NCI-H2227 treated with DMSO at 0.1 percent for 48 hours (cell line): ENCODE measurements at regions not wholly inside any gene's neighbourhood (a gene's known extent, or its start where the extent isn't known, plus 50 kb on each side); places are given as distances from the start of the nearest gene placed in this dataset.
"Not testable (repeated sequence)": the region's sequence is repeated elsewhere in the genome, so short reads cannot be mapped to it uniquely, and the experiment has no call there.

Source experiments
- DNase-seq: peaks from one replicate; lab custom pipeline; 2025; lab: John Stamatoyannopoulos, UW

DNA sequence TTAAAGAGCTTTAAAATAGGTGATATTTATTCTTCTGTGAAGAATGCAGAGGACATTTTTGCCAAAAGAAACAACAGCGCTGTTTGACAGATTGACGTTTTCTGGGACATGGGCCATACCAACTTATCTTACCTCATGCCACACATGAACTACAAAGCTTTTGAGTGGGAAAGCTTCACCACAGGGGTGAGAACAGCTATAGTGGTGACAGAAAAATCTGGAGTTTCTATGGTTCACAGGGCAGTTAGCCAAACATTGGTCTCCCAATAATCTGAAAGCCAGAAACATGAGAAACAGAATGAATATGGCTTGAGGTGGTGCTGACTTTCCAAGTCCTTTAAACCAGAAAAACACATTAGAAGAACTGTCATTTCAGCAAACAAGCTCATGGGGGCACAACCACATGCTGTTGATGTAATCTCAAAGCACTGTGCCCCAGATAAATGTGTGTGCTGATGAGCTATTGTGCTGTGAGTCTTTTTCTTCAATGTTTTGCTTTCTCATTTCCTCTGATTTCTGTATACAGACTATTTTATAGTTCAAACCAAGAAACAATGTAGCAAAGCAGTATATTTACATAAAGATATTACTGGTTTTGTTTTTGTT, 905.4 kb downstream of the SLC16A7 start:
- DNase-seq, result no peak

DNA sequence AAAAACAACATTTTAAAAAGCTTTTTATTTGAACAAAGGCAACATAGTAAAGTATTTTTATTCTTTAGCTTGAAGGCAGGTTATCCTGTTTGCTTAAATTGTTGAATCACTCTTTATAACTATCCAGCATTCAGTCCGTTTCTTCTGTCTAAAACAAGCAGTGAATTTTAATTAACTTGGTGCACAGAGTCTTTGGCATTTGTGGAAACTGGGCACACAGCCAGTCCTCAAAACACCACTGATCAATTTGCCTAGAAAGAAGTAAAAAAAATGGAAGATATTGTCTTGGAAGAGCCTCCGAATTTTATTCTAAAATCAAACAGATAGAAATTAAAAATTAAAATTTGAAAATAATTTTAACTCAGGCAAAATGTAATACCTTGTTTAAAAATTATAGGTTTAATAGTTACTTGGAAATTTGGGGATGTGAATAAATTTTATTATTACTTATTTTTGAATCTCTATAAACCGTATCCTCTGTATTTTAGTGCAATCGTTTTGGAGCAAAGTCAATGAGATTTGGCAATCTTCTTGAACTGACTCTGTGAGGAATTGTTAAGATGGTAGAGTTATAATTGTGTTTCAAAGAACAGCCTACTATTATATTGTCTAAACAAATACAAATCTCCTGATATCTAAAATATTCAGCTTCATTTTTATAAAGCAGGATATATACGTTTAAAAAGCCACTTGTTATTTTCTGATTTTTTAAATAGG, 927.0 kb downstream of the SLC16A7 start:
- DNase-seq, result no peak

DNA sequence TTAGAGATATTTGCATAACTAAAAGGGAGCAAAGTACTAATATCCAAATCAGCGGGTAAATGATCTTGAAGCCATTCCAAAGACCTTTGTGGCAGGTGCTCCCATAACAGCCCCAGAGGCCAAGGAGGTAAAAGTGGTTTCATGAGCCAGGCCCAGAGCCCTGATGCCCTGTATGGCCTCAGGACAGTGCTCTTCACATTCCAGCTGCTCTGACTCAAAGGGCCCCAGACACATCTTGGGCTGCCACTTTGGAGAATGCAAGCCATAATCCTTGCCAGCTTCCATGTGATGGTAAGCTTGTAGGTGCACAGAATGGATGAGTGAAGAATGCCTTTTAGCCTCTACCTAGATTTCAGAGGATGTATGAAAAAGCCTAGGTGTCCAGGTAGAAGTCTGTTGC, 933.4 kb downstream of the SLC16A7 start:
- DNase-seq, result no peak

DNA sequence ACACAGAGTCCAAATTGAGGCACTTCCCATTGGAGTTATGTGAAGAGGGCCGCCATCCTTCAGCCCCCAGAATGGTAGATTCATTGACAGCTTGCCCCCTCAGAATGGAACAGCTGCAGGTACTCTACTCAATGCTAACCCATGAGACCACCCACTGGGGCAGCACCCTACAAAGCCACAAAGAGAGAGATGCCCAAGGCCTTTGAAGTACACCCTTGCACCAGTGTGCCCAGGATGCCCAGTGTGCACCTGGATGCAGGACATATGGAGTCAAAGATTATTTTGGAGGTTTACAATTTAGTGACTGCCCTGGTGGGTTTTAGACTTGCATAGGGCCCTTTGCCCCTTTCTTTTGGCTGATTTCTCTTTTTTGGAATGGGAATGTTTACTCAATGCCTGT, 933.9 kb downstream of the SLC16A7 start:
- no peak for DNase-seq

DNA sequence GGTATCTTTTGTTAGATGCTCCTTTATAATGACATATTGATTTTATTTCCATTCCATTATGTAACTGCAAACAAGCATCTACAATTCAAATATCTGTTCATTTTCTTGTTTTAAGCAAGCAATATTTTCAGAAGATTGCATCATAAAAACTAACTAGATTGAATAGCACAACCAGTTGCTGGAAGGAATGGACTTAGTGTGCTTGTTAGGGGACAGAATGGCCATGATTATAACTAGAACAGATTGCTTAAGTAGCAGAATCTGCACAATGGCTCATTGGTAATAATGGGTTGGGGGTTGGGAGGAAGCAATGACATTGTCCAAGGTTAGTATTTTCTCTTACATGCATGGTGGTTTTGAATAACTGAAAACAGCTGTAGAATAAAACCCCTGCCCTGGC, 939.5 kb downstream of the SLC16A7 start:
- no peak for DNase-seq

DNA sequence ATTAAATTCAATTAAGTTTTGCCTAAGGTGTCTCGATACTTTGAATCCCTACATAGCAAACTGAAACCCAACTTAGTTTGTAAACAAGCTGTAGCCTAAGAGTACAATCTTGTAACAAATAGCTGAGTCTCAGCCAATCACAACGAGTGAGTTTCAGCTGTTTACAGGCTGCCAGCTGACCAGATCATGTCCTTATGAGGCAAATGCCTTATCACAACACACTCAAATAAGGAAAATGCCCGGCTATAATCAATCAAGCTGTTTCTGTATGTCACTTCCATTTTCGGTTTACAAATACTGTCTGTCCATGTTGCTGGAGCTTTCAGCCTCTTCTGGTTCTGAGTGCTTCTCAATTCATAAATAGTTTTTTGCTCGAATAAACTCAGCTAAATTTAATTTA, 943.8 kb downstream of the SLC16A7 start:
- DNase-seq, result no peak

DNA sequence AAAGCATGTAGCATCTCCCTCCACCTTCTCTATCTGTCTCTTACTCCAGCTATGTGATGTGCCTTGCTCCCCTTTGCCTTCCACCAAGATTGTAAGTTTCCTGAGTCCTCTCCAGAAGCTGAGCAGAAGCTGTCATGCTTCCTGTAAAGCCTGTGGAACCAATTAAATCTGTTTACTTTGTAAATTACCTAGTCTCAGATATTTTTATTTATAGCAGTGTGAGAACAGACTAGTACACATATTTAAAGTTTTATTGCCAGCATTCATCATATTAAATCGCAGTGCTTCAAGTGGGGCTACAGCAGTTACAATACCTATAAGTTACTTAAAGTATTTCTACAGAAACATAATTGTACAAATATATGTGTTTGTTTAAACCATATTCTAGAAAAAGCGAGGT, 973.1 kb downstream of the SLC16A7 start:
- DNase-seq, result no peak

DNA sequence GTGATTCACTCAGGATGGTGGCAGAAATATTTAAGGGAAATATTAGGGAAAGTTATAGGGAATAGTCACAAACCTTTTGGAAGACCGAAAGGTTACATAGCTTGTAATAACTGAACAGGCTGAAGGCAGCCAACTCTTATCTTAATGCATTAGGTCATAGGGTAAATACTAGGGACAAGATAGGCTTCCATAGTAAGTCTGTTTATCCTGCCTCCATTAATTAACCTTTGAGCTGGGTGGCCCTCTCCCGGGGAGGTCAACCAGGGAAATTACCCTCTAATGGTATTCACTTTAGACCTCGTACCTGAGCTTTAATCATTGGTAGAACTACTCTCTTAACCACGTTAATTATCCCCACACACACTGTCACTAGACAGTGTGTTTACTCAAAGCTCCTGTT, 981.8 kb downstream of the SLC16A7 start:
- DNase-seq, result no peak

DNA sequence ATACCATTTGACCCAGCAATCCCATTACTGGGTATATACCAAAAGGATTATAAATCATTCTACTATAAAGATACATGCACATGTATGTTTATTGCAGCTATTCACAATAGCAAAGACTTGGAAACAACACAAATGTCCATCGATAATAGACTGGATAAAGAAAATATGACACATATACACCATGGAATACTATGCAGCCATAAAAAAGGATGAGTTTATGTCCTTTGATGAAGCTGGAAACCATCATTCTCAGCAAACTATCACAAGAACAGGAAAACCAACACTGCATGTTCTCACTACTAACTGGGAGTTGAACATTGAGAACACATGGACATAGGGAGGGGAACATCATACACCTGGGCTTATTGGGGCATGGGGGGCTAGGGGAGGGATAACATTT, 991.8 kb downstream of the SLC16A7 start:
- DNase-seq, result not testable (repeated sequence)

DNA sequence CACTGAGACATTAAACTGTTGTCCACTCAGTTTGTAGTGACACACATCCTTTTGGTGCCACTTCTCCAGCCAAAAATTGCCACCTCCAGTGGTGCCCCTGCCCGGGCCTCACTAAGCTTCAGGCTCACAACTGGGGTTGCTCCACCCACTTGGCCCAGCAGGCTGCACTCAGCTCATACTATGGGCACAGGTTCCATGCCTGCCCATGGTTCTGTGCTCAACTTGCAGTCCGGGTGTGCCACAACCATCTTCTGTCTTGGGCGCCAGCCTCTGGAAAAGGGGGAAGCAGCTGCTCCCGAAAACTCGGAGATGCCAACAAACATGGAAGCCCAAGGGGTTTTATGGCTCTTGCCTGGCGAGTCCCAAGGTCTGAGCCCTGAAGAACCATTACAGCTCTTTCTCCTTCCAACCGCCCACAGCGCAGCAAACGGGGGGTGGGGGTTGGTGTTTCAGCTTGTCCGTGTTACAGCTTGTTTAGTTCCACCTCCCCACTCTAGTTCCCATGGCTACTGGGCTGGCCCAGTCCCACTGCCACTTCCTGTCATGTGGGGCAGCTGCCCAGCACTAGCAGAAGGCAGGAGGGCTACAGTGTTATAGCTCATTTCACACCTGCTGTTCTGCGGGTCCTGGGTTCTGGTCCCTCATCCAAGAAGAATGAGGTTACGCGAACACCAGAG, 998.3 kb downstream of the SLC16A7 start:
- no peak for DNase-seq

DNA sequence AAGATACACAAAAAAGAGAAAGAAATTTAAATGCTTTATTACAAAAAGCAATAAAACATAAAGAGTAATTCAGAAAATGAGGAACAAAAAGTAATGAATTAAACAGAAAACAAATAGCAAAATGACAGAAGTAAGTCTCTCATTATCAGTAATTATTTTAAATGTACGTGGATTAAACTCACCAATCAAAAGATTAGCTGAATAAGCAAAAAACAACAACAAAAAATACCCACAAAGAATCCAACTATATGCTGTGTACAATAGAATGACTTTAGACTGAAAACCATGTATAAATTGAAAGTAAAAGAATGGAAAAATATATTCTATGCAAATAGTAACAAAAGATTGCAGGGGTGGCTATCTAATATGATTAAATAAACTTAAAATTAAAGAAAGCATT, 1006.8 kb downstream of the SLC16A7 start:
- no peak for DNase-seq

DNA sequence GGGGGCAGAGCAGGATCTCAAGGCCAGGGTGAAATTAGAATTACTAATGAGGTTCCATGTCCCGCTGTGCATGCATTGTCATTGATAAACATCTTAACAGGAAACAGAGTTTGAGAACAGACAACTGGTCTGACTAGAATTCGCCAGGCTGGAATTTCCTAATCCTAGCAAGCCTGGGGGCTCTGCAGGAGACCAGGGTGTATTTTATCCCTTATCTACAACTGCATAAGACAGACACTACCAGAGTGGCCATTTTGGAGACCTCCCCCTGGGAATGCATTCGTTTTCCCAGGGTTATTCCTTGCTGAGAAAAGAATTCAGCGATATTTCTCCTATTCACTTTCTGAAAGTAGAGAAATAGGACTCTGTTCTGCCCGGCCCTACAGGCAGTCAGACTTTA, 1007.6 kb downstream of the SLC16A7 start:
- not testable (repeated sequence) for DNase-seq

DNA sequence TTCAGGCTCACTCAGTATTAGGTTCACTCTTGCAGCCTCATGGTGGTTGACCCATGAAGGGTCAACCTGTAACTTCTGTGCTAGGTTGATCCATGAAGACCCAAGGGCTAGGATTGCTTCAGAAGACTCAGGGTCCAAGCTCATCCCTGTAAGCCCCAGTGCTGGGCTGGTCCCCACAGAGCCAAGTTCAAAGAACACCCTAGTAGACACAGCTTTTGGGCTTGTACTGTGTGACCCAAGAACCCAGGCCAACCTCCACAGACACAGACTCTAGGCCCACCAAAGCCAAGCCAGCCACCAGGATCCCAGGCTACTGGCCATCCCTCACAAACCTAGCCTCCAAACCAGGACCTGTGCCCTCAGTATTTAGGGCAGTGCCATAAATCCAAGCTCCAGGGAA, 1020.6 kb downstream of the SLC16A7 start:
- DNase-seq, result no peak

DNA sequence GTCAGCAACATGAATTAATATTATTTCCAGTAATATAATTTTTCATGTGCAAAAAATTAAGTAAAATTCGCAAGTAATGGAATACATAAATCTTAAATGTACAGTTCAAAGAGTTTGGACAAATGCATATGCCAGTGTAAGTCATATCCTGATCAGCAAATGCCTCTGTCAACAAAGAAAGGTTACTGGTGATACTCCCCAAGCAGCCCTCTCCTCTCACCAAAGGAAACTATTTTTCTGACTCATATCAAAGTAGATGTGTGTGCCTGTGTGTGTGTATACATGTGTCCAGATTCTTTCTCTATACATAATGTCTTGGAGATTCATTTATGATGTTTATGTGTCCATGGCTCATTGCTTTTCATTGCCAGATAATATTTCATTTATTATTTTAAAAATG, 1035.0 kb downstream of the SLC16A7 start:
- DNase-seq, result no peak

DNA sequence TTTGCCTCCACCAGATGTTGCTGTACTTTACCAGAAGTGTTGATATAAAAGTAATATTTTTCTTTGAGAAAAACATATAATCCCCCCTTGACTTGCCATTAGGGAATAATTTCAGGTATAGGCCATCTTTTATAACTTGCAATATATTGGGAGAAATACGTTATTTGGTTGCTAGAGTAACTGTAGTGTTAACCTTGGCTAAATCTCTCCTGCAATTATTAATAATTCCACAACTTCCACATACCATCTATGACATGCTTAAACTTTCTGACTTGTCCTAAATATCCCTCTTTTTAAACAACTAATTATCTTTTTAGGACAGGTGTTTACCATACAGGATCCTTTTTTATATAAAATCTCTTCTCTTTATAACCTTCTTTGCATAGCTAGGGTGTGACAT, 1048.2 kb downstream of the SLC16A7 start:
- no peak for DNase-seq

DNA sequence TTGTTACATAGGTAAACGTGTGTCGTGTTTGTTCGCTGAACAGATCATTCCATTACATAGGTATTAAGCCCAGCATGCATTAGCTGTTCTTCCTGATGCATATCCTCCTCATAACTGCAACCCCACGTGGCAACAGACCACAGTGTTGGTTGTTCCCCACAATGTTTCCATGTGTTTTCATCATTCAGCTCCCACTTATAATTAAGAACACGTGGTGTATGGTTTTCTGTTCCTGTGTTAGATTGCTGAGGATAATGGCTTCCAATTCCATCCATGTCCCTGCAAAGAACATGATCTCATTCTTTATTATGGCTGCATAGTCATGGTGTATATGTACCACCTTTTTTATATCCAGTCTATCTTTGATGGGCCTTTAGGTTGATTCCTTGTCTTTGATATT, 1071.1 kb downstream of the SLC16A7 start:
- no peak for DNase-seq

DNA sequence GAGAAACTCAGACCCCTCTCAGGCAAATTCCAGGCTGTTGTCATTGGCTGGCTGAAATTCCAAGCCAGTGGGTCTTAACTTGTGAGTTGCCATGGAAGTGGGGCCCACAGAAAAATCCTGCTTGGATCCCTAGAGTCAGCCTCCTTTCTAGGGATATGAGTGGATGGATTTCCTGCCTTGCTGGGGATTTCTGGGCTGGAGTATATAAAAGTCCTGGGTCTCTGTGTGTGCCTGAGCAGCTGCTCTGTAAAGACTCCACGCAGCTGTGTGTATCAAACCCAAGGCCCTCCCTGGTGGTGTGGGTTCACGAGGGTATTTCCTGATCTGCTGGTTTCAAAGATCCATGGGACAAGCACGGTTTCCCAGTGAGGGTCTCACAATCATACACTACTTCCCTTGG, 1077.1 kb downstream of the SLC16A7 start:
- no peak for DNase-seq

DNA sequence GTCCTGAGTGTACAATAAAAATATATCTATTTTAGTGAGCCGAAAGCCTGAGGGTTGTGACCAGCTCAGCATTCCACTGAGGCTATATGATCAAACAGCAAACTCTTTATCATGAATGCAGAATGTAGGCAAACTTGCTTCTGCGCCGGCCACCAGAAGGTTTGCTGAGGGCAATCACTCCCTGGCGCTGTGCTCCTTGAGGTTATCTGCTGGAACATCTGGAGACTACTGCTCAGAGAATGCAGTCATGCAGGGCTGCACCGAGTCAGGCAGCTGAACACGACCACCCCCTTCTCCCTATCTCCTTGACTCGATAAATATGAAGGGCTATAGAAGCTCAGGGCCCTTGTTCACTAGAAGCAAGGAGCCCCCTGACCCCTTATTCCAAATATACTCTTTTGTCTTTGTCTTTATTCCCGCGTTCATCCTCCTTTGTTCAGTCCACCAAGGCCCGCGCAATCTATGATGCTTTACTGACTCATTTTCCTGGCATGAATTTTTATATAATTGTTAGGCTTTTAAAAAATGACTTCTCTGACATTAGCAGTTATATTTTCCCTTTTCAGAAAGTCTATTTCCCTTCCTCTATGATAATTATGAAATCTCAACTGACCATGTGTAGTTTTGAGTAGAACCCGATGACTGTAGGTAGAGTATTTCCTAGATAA, 1089.3 kb downstream of the SLC16A7 start:
- no peak for DNase-seq

DNA sequence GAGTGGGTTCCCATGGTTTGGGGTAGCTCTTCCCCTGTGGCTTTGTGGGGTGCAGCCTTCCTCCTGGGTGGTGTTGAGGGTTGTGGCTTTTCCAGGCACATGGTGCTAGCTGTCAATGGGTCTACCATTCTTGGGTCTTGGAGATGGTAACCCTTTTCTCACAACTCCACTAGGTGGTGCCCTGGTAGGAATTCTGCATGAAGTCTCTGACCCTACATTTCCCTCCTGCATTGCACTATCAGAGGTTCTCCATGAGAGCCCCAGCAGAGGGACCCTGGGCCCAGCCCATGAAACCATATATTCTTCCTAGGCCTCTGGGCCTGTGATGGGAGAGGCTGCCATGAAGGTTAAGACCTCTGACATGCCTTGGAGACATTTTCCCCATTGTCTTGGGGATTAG, 1093.3 kb downstream of the SLC16A7 start:
- DNase-seq, result no peak

DNA sequence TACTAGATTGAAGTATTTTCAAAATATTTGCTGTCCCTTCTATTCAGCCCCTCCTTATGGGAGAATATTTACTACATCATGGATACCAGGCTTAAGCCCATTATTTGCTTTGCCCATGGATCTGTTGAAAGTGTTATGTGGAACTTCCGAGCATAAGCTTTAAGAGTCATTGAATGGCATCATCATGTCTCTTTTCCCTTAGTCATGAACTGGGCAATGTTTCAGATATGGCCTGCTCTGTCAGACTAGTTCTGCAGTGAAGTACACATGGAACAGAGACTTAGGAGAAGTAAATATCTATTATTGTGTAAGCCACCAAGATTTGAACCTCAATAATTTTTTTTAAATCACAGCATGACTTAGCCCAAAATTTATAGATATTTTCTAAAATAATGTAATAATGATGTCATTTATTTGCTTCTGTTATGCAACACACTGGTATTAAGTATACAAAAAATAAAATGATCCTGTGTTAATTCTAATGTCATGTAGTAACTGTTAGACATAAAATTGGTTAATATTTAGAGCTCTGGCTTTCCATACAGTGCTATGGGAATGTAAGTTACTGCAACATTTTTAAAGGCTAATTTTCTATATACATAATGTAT, 1097.3 kb downstream of the SLC16A7 start:
- no peak for DNase-seq

DNA sequence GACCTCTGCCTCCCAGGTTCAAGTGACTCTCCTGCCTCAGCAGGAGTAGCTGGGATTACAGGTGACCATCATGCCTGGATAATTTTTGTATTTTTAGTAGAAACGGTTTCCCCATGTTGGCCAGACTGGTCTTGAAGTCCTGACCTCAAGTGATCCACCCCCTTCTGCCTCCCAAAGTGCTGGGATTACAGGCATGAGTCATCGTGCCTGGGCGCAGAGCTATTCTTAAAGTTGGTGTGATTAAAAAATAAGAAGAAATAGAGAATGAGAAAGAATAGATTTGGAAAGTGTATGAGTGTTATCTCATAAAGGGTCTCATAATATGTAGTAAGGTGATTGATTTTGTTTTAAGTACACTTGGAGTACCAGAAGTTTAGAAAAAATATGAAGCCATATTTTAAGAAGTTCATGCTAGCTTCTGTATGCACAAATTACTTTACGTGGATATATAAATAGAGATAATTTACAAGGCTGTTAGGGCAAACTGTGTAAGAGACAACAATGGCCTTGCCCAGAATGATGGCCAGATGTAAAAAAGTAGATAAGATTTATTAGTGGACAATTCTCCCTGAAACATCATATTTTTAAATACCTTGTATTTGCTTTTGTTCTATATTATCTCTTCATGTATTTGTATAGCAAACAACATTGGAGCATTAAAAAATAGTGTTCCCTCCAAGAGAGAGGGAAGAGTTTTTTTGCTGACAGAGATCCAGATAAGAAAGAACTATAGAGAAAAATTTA, 1108.5 kb downstream of the SLC16A7 start:
- DNase-seq, result no peak

DNA sequence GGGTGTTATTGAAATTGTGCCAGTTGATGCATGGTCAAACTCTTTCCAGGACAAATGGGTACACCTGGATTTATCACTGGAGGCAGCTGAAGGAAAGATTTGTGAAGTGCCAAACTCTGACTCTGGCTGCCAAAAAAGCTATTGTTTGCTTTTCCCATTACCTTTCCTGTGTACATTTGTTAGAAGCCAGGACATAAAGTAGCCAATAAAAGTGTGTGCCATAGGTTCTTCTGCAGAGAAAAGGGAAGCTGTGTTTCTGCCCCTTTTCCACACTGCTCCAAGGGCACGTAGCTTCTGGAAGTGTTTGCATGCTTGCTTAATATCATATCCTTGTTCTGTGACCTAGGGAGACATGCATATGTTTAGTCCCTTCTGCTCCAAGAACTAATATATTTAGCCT, 1114.4 kb downstream of the SLC16A7 start:
- no peak for DNase-seq
